GM12892 (cell line): ENCODE measurements at regions not wholly inside any gene's neighbourhood (a gene's known extent, or its start where the extent isn't known, plus 50 kb on each side); places are given as distances from the start of the nearest gene placed in this dataset.

Experiments used
- POLR2A ChIP-seq: IDR thresholded peaks from 2 replicates; pipeline ENCODE4 v1.6.1; 2011; ENCODE audit warnings: low read depth, low read length, control low read depth
- POLR2AphosphoS5 ChIP-seq: IDR thresholded peaks from 2 replicates; pipeline ENCODE4 v1.6.1; 2011; ENCODE audit warnings: low read depth, low read length, control low read depth

- no peak for TF ChIP-seq POLR2AphosphoS5
- TF ChIP-seq POLR2A = no peak
Observed at GRCh38 chr2:41621563-41621962, 426.3 kb upstream of the PKDCC start.
